GM18517 (cell line): ENCODE measurements at regions not wholly inside any gene's neighbourhood (a gene's known extent, or its start where the extent isn't known, plus 50 kb on each side); places are given as distances from the start of the nearest gene placed in this dataset.
"Not testable (repeated sequence)": the region's sequence is repeated elsewhere in the genome, so short reads cannot be mapped to it uniquely, and the experiment has no call there.

ENCODE experiments used
- ATAC-seq: cut with Tn5 transposase; IDR thresholded peaks from one replicate; pipeline ENCODE4 v1.9.1; 2021; ENCODE audit warnings: mild to moderate bottlenecking, moderate library complexity; ENCODE audit not compliant: unreplicated experiment

GRCh38 chr13:79936368-79937136 is 404.4 kb downstream of the SPRY2 start:
- no peak for ATAC-seq

GRCh38 chr13:79935121-79935520 is 405.8 kb downstream of the SPRY2 start:
- no peak for ATAC-seq

DNA sequence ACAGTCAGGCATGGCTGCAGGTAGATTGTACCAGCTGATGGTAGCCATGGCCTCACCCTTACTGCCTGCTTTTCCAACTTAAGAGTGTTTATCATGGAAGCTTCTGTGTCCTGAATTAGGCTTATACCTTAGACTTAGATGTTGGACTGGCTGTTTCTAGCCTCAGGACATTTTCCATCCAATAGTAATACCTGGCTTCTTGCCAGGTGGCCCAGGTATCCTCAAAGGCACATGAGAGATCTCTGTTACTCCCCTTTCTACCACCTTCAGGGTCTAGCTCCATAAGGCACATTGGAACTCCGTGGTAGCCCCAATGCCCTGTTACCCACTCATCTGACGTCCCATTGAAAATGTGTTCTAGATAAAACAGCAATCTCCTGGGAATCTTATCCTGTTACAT is 407.5 kb downstream of the SPRY2 start:
- no peak for ATAC-seq

- ATAC-seq = no peak
These were observed 408.4 kb downstream of the SPRY2 start for GRCh38 chr13:79932556-79932955.

- not testable (repeated sequence) for ATAC-seq
These were observed 416.9 kb downstream of the SPRY2 start for GRCh38 chr13:79923973-79924556.

DNA sequence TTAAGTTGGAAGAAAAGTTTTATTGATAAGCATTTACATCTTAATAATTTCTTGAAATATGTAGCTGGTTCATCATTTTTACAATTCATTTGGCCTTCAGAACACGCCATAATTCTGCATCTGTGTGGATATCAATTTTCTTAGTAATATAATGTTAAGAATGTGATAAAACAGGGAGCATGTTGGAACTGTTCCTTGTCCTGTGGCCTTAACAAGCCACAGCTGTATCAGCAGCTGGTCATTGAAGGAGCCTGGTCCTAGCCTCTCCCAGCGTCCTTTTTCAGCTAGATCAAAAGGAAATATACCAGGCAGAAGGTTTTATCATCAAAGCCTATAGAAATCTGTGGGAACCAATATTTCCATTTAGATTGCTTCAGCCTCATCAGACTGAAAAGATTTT is 421.8 kb downstream of the SPRY2 start:
- no peak for ATAC-seq

- ATAC-seq = no peak
These were observed 422.3 kb downstream of the SPRY2 start for GRCh38 chr13:79918620-79919019.

- ATAC-seq = no peak
These were observed 423.3 kb downstream of the SPRY2 start for GRCh38 chr13:79917628-79918027.

DNA sequence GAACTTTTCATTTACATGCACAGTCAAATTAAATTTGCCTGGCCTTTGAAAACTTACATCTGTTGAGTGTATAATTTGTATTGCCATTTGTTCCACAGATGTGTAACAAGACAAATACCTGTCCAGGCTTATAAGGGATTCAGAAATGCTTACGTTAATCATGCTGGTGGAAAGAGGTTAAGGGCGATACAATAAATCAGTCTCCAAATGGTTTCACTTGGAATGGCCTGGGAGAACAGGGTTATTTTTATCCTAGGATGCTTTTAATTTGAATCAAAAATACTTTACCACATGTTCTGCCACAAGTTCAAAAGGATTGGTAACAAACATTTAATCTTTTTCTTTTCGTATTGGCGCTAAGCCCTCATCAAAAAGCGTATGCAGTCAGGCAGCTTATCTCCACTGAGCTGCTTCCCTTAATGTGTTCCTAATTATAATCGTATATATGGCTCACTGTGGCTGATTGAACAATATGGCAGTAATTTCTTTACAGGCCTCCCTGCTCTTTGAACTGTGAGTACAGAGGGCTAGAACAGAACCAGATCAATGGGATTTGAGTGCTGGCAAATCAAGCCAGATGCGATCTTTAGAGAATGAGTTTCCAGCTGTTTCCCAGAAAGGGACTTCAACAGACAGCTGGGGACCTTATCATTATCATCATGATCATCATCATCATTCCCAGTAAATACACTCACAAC is 425.7 kb downstream of the SPRY2 start:
- no peak for ATAC-seq

GRCh38 chr13:79913141-79913827 is 427.6 kb downstream of the SPRY2 start:
- no peak for ATAC-seq

DNA sequence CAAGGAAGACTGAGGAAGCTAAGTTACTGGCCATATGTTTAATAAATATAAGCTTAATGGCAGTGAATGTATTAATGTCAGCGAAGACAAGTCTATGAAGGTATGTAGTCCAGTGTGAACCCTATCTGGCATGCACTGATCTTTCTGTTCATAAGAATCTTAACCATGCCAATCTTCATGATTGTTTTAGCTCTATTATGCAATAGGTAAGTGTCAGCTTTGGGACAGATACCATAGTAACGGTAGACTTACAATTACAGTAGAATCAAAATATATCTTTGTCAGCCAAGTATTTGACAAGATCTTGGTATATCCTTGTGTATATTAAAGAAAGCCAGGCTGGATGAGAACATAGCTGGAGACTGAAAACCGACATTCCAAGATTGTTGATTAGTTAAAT is 428.5 kb downstream of the SPRY2 start:
- no peak for ATAC-seq

GRCh38 chr13:79910875-79911540 is 429.9 kb downstream of the SPRY2 start:
- no peak for ATAC-seq

GRCh38 chr13:79909644-79910043 is 428.7 kb downstream of the NDFIP2 start:
- ATAC-seq = no peak

DNA sequence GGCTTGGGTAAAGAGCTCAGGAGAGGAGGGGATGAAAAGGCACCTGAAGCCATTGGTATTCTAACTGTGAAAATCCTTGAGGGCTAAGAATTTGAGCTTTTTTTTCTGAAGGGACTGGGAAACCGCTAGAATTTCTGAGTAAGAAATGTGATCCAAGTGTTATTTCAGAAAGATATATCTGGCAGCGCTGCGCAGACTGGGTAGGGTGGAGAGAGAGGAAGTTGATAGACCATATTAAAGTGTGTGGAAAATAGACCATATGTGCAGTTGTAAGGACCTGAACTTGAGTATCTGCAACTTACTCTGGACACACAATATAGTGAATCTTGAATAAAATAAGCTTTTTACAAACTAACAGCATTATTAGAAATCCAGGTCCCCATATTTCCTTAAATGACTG is 427.4 kb downstream of the NDFIP2 start:
- no peak for ATAC-seq

DNA sequence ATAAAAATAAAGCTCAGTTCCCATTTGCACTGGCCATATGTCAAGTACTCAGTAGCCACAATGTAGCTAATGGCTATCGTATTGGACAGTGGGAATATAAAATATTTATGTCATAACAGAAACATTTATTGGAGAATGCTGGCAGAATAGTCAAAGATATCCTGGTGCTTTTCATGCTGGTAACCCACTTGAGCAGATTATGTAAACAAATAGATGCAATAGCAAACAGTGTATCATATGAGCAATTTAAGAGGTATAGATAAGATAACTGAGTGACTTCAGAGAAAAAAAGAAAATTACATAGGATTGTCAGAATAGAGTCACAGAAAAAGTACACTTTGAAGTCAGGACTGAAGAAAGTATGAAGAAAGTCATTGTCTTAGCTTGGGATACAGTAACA is 426.6 kb downstream of the NDFIP2 start:
- ATAC-seq = no peak

- ATAC-seq = no peak
These were observed 425.4 kb downstream of the NDFIP2 start for GRCh38 chr13:79906345-79906744.

DNA sequence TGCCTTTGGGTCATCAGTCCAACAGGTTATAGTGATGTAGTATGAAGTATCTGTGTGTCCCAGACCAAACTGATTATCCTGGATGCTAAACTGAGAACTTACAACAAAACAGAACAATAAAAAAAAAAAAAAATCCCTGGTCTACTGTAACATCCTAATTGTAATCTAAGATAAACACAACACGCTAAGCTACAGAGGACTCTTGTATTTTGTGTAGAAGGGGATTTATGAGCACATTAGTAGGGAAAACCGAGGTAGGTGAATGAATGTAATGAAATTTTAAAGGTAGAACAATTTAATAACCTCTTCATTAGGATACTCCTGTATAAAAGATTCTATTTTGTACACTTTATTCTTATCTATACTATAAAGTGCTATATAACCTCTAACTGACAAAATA is 424.1 kb downstream of the NDFIP2 start:
- no peak for ATAC-seq

- ATAC-seq = no peak
These were observed 423.6 kb downstream of the NDFIP2 start for GRCh38 chr13:79904581-79904980.

GRCh38 chr13:79901336-79901735 is 420.4 kb downstream of the NDFIP2 start:
- ATAC-seq = no peak

GRCh38 chr13:79900356-79900755 is 419.4 kb downstream of the NDFIP2 start:
- no peak for ATAC-seq

GRCh38 chr13:79898996-79899395 is 418.0 kb downstream of the NDFIP2 start:
- no peak for ATAC-seq
